ENCODE measurements at regions not wholly inside any gene's neighbourhood (a gene's known extent, or its start where the extent isn't known, plus 50 kb on each side); places are given as distances from the start of the nearest gene placed in this dataset.

DNA sequence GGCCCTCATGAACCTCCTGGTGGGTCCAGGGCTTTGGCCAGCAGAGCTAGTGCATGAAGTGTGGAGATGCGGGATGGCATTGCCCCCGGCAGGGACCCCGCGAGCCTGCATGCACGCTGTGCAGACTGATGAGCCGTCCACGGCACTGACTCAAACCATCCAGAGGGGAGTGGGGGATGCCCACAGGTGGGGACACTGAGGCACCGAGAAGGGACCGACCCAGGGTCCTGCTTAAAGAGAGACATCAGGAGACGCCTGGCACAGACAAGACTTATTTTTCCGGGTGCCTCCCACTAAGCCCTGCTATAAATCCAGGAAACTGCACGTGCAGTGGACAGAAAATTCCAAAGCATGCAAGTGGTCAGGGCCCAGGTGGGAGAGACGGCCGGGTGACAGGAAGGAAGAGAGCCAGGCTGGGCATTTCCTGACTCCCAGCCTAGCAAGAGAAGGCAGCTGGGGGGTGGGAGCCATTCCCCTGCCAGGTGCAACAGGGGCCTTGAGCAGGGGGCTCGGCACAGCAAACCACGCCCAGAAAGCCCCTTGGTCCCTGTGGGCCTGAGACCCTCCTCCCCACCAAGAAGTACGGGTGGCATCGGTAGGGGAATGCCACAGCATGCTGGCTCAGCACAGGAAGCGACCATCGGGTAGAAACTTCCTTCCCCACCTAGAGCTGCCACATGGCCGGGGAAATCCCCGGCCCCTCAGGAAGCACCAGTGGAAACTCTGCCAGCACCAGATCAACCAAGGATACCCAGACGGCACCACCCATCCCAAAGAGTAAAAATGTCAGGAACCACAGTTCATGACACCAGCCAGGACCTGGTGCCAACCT, 91.5 kb downstream of the FOXL3 start:
- DNase-seq (ENCODE audit: extremely low read depth in 1 of 2, low read depth in 1 of 2) = no peak

- DNase-seq (ENCODE audit: extremely low read depth in 1 of 2, low read depth in 1 of 2) = no peak
These were observed 92.1 kb downstream of the FOXL3 start for GRCh38 chr7:382043-382400.

GRCh38 chr7:386385-386784, 96.4 kb downstream of the FOXL3 start:
- DNase-seq (ENCODE audit: extremely low read depth in 1 of 2, low read depth in 1 of 2) = no peak

DNA sequence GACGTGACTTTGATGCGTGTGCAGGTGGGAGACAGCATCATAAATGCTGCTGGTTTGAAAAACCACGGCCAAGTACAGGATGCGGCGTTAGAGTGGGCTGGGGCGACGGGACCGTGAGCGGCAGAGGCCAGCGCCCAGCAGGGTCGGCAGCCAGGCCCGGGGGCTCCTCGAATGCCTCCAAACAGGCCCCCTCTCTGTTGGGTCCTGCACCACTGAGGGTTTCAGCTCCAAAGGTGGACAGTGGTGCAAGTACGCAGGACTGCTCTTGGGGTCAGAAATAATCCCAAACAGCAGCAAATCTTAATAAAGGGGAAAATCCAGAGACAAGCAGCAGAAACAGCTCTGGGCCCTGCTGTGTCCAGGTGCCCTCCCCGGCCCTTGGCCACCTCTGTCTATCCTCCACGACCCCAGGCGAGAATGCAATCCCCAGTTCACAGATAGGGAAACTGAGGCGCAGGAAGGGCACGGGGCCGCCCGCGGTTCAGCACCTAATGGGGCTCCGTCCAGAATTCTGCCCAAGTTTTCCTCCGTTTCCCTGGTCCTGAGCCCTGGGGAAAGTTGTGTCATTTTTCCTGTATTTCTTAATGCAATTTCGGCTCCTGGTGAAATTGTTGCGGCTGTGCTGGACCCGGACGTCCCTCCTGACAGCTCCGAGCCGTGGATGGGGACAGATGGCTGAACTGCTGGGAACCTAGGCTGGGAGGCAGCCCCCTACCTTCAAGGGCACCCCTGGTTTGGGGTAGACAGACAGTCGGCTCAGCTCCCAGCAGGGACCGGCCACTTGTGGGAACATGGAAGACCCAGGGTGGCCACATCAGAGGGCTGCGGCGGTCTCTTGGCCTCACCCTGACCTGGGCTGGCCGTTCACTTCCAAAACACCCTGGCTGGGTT, 97.4 kb downstream of the FOXL3 start:
- no peak for DNase-seq (ENCODE audit: extremely low read depth in 1 of 2, low read depth in 1 of 2)

DNA sequence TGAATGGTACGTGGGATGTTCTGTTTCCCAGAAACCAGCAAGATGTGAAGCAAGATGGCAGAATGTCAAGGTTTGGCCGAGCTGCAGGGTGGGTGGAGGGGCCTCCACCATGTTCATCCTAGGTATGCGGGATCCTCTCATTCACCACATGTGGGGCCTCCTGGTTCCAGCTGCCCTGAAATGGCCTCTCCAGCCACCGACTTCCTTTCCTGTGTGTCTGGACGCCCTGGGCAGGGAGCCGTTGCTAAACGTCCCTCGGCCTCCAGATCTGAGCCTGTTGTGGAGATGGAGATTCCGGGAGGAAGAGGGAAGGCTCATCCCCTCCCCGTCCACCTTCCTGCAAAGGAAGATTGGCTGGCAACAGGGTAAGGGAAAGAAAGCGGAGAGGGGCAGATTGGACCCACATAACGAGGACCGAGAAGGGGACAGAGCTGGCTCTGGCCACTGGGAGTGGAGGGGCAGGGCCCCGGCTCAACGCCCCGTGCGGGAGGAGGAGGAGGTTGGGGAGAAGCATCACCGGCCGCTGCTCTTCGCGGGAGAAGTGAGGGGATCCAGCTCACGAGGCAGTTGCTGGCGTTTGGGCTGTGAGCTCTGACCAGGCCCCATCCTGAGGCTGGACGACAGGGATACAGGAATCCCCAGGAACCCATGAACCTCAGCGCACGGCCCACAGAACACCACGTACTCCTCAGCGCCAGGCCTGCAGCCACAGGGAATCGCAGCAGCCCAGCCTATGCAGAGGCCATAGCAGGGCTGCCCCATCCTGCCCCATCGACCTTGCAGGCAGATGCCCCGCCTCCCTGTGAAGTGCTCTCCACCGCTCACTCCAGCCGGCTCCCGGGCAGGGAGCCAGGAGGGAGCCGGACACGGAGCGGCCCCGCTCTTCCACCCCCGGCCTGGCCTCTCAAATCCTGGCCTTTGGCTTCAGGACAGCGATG, 98.3 kb downstream of the FOXL3 start:
- no peak for DNase-seq (ENCODE audit: extremely low read depth in 1 of 2, low read depth in 1 of 2)

DNA sequence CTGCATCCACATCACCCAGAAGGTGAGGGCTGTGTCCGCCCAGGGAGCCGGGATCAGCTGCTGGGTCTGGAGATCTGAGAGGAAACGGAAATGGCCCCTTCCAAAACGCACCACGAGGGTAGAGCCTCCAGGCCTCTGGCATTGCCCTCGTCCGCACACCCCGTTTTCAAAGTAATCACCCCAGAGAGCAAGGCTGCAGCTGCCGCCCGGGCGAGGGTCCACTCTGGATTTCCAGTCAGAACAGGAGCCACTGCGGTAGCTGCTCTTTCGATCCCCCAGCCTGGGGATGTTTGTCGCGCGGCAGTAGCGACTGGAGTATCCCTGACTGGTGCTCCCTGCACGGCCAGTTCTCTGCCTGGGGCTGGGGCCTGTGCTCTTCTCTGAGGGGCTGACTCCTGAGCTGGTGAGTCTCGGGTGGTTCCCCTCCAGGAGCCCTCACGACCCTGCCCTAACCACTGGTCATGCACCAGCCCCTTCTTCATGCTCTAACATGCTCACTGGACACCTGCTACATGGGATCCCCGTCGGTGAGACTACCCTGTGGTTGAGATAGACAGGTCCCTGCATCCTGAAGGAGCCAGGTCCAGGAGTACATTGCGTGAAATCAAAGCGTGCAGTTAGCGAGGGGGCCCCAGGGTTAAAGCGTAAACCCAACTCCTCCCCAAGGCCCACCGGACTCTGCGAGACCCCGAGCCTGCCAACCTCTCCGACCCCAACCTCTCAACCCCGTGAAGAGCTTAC, 99.2 kb downstream of the FOXL3 start:
- no peak for DNase-seq (ENCODE audit: extremely low read depth in 1 of 2, low read depth in 1 of 2)

- DNase-seq (ENCODE audit: extremely low read depth in 1 of 2, low read depth in 1 of 2) = no peak
These were observed 100.1 kb downstream of the FOXL3 start for GRCh38 chr7:389911-390601.

DNA sequence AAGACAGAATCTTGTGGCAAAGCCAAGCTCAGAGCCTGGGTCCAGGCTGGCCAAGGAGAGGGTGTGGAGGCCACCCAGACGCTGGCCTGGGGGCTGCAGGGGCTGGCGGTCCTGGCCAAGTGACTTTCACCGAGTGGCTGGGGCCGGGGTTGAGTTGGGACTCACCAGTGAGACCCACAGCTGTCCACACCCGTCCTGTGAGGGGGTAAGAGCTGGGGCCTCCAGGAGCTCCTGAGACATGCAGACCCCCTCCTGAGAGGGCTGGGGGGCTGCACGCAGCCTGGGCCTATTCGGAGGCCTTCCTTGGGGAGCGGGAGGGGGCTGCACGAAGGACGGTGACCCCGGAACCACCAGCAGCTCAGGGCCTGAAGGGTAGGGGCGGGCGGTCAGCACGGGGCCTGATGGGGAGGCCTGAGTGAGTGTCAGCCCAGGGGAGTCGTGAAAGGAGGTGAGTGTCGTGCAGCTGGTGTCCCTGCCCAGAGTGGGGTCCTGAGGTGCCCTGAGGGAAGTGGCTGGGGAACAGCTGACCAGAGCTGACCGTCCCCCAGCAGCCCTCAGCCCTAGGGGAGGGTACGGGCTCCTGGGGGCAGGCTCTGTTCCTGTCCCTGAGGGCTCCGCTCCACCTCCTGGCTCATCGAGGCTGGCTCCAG, 100.9 kb downstream of the FOXL3 start:
- no peak for DNase-seq (ENCODE audit: extremely low read depth in 1 of 2, low read depth in 1 of 2)

- no peak for DNase-seq (ENCODE audit: extremely low read depth in 1 of 2, low read depth in 1 of 2)
These were observed 101.5 kb downstream of the FOXL3 start for GRCh38 chr7:391411-391951.

DNA sequence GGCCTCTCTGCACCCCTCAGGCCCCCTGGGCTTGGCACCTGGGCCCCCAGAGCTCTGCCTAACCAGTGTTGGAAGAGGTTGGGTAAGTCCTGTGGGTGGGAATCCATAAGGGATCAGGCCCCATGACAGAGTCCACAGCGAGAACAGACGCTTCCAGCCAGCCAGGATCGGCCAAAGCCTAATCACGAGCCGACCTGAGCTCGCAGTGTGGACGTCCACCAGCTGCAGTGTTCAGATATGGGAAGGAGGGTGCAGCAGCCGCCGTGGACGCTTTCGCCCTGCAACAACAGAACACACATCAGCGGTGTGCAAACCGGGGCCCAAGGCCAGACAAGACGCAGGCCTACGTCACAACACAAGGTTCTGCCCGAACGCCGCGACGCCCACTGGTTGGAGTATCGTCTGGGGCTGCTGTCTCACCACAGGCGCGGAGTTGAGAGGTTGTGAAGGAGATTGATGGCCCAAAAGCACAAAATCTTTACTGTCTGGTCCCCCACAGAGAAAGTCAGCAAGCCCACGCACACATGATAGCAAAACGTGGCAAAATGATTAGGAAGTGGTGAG, 102.1 kb downstream of the FOXL3 start:
- DNase-seq (ENCODE audit: extremely low read depth in 1 of 2, low read depth in 1 of 2) = no peak

GRCh38 chr7:392822-393221, 102.9 kb downstream of the FOXL3 start:
- DNase-seq (ENCODE audit: extremely low read depth in 1 of 2, low read depth in 1 of 2) = no peak

- no peak for DNase-seq (ENCODE audit: extremely low read depth in 1 of 2, low read depth in 1 of 2)
These were observed 105.7 kb downstream of the FOXL3 start for GRCh38 chr7:395643-396042.

- no peak for DNase-seq (ENCODE audit: extremely low read depth in 1 of 2, low read depth in 1 of 2)
These were observed 108.9 kb downstream of the FOXL3 start for GRCh38 chr7:398888-399287.

DNA sequence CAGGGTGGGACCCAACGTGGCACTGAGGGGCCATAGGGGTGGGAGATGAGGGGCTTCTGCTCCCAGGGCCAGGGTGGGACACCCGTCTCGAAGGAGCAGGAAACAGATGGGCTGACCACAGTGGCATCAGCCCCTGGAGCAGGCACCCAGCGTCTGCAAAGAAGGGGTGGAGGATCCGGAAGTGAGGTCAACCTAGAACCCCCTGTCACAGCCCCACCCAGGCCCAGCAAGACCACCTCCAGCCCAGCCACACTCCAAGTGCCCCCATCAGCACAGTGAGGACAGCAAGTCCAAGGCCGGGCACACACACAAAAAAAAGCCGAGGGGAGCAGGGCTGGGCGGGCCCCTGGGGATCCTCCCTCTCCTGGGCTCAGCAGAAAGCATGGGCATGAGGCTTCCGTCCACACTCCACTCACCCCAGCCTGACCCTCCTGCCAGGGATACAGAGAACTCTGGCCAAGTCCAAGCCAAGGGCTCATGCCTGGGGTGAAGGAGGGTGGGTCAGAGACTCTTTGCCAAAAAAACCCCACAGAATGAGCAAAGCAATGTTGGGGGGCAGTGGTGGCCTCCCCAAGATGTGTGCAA, 111.0 kb downstream of the FOXL3 start:
- DNase-seq (ENCODE audit: extremely low read depth in 1 of 2, low read depth in 1 of 2) = no peak

DNA sequence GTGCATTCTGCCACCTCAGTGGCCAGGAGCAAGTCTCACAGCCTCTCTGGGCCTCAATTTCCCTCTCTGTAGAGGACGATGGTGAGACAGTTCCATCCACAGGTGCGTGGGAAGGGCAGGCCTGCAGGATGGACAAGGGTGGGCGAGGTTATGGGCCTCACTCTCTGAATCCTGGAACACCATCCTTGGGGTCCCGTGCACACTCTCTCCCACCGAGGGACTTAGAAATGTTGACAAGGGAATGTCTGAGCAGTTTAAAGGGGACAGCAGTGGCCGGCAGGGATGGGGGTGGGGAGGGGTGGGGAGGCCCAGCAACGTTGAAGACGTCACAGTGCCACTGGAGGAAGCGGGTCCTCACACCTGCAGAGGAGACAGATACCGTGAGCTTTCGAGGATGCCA, 111.5 kb downstream of the FOXL3 start:
- no peak for DNase-seq (ENCODE audit: extremely low read depth in 1 of 2, low read depth in 1 of 2)

GRCh38 chr7:404812-405488, 114.7 kb downstream of the PDGFA start:
- no peak for DNase-seq (ENCODE audit: extremely low read depth in 1 of 2, low read depth in 1 of 2)

GRCh38 chr7:405489-406211, 114.0 kb downstream of the PDGFA start:
- DNase-seq (ENCODE audit: extremely low read depth in 1 of 2, low read depth in 1 of 2) = no peak
